HEK293T (cell line): ENCODE measurements at regions not wholly inside any gene's neighbourhood (a gene's known extent, or its start where the extent isn't known, plus 50 kb on each side); places are given as distances from the start of the nearest gene placed in this dataset.

Experiments
- ARNT ChIP-seq: fragments of 450-650 bp; IDR thresholded peaks from 2 replicates; pipeline ENCODE4 v1.6.1; 2017; ENCODE audit warnings: mild to moderate bottlenecking
- ELF4 ChIP-seq: fragments of 450-650 bp; IDR thresholded peaks from 2 replicates; pipeline ENCODE4 v1.6.1; 2017; ENCODE audit warnings: antibody characterized with exemption
- SP1 ChIP-seq: fragments of 450-650 bp; IDR thresholded peaks from 2 replicates; pipeline ENCODE4 v1.6.1; 2017

DNA sequence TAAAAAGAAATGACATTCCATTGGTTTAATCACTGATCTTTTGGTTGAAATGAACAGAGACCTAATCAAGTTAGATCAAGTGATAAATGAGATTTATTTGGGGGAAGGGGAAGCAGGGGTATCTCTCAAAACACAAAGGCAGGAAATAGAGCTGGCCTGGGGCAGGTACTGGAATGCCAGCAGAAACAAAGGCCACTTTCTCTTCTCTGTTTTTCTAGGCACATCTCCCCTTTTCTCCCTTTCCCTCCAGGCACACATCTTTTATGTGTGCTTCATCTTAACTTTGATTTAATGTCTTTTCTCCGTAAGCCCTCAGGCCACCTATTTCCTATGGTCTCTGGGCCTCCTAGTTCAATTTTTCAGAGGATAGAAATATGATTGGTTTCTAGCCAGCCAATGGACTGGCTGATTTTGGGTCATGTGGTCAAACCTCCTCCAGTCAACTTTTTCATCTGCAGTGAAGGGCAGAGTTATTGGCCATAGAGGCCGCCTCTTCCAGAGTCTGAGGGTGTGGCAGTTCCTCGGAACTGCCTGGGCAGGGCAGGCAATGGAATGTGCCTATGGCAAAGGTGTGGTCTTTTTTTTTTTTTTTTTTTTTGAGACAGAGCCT is 58.9 kb upstream of the FAM136A start:
- TF ChIP-seq ELF4, result no peak
- TF ChIP-seq SP1, result no peak
- TF ChIP-seq ARNT, result no peak
